ENCODE measurements at regions not wholly inside any gene's neighbourhood (a gene's known extent, or its start where the extent isn't known, plus 50 kb on each side); places are given as distances from the start of the nearest gene placed in this dataset.
"Not testable (repeated sequence)": the region's sequence is repeated elsewhere in the genome, so short reads cannot be mapped to it uniquely, and the experiment has no call there.

DNA sequence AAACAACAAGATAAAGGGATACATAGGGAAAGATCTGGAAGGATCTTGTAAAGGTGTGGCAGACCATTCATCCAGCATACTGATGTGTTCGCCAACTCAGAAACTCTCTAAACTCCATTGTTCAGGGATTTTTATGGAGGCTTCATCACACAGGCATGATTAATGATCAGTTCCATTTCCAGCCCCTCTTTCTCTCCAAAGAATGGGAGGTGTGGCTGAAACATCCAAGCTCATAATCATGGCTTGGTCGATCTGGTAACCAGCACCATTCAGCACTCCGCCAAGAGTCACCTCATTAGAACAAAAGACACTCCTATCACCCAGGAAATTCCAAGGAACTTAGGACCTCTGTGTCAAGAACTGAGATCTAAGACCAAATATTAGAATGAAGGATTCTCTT, 180.6 kb upstream of the RNPC3 start:
- DNase-seq: no peak

GRCh38 chr1:103341377-103341880, 184.1 kb upstream of the RNPC3 start:
- DNase-seq: no peak

GRCh38 chr1:103337779-103338178, 187.7 kb upstream of the RNPC3 start:
- DNase-seq: no peak

DNA sequence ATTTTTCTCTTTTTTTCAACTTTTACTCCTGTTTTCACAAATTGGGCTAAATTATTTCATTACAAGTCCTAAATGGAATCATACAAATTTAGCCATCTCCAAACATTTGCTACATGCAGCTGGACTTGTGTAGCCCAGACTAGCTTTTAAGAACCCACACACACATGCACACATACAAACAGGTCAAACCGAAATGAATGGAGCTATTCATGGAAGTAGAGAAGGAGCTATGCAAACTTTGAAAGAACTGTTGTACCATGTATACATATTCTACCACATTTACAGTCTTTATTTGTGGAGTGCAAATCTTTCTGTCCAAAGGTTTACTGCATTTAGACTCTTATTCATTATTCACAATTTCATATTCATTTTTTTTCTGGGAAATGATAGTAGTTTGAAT, 189.1 kb upstream of the RNPC3 start:
- no peak for DNase-seq

- no peak for DNase-seq
Measured at GRCh38 chr1:103333141-103333540, 192.4 kb upstream of the RNPC3 start.

GRCh38 chr1:103327054-103327719, 198.3 kb upstream of the RNPC3 start:
- DNase-seq: no peak

GRCh38 chr1:103326595-103326994, 198.9 kb upstream of the RNPC3 start:
- DNase-seq: no peak

DNA sequence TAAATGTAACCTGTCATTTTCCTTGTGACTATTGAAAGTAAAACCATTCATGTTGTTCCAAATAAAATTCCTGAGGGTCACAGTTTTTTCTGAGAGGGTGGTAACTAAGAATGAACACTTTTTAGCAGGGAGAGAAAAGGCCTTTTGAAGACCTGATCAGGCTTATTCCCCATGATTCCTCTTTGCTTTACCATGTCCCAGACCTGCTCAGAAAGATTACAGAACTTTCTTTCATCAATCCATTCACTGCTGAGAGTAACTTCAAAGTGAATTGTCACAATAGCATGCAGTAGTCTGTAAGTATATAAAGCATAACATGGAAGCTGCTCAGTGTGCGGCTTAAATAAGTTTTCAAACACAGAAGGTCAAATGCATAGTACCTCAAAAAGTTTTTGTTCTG, 201.5 kb upstream of the COL11A1 start:
- no peak for DNase-seq

- no peak for DNase-seq
Measured at GRCh38 chr1:103307751-103308150, 199.4 kb upstream of the COL11A1 start.

DNA sequence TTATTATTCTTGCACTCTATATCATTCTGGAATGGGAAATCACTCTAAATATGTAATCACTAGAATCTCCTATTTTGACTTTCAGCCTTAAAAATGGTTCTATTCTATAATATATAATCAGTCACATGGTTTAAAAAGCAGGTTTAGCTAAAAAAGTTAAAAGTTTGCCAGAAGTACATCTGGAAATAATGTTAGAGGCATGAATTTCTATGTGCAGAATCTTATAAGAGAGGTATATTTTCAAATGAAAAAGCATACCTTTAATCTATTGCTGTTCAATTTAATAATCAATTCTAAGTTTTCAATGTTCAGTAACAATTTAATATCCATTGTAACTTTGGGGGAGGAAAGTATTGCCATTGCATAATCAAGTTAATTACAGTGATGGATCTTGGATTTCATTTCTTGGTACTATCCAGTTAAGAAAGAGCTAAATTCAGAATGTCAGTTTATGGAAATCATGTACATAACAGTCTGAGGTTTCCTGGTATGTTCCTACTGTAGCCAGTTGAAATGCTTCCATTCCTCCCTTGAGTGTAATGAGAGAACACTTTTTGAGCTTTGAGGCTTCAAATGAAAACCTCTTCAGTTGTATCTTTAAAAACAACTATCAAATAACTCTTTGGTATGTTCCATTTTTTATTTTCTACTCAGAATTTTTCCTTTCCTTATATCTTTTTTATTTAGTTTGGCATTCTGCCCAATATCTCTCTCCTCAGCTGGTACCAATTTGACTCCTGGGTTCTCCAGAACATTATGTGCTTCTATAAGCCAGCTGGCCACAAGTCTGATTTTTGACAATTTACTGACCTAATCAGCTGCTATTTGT, 175.7 kb upstream of the COL11A1 start:
- no peak for DNase-seq

DNA sequence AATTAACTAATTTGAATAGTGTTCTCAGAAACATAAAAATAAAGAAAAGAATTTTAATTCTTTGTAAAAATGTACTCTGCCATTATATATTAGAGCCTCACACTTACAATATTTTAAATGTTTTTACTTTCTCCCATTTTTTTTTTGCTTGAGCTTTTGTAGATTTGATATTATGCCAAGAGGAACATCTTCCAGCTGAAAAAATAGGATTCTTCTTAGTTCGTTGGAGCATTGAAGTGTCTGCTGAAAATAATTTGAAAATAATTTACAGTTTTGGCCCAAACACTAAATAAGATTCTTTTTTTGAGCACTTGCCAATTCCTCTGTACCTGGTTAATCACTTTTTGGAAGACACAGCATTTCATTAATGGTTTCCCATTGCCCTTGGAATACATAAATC, 175.0 kb upstream of the COL11A1 start:
- DNase-seq: no peak

- DNase-seq: no peak
Measured at GRCh38 chr1:103275725-103276124, 167.4 kb upstream of the COL11A1 start.

GRCh38 chr1:103274886-103275285, 166.6 kb upstream of the COL11A1 start:
- no peak for DNase-seq

DNA sequence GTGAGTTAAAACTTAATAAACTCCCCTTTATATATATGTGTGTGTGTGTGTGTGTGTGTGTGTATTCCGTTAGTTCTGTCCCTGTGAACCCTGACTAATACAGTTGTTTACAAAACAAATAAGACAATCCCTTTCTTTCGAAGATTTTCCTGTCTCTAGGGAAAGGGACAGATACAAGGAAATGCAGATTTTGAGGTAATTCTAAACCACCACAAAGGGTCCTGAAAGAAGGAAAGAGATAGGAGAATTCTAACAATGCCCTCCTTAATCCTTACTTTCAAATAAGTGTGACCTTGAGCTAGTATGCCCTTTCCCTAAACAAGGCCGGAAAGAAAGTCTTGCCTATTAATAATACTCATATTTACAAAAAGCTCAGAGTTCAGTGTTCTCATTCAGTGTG, 164.8 kb upstream of the COL11A1 start:
- DNase-seq: no peak

GRCh38 chr1:103271471-103271870, 163.1 kb upstream of the COL11A1 start:
- not testable (repeated sequence) for DNase-seq

GRCh38 chr1:103267893-103268292, 159.6 kb upstream of the COL11A1 start:
- DNase-seq: no peak

DNA sequence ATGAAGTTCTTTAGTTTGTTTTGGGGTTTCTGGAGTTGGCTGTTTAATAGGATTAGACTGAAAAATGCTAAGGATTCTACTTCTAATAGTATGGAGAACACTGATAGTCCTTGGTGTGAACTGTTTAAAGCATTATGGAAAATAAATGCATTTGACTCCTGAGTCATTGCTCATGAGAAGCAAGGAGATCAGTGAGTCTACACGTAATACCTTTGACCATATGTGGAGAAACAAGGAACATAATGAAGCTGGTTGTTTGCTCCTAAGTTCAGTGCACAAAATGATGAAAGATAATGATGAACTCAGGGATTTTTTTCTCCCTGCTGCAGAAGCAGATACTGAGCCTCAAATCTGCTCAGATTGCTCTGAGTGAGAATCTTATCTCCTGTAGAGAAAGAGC, 158.9 kb upstream of the COL11A1 start:
- no peak for DNase-seq

DNA sequence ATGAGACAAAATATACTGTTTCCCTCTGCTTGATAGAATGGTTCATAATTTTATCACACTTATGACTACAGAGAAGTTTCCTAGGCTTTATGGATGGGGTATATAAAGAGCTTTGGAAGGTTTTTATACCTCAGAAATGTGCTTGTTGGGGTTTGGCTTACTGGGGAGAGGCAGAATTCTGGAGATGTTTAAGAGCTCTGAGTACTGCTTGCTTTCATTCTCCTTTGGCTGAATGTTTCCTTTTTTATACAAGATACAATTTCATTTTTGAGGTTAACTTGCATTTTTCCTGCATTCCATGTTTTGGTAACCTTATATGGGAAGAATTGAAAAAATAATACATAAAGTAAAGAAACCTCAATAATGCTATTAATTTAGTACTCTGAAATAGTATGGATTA, 157.7 kb upstream of the COL11A1 start:
- DNase-seq: no peak

- no peak for DNase-seq
Measured at GRCh38 chr1:103265551-103265950, 157.2 kb upstream of the COL11A1 start.

GRCh38 chr1:103259982-103260381, 151.7 kb upstream of the COL11A1 start:
- DNase-seq: no peak

GRCh38 chr1:103256490-103256889, 148.2 kb upstream of the COL11A1 start:
- DNase-seq: no peak

DNA sequence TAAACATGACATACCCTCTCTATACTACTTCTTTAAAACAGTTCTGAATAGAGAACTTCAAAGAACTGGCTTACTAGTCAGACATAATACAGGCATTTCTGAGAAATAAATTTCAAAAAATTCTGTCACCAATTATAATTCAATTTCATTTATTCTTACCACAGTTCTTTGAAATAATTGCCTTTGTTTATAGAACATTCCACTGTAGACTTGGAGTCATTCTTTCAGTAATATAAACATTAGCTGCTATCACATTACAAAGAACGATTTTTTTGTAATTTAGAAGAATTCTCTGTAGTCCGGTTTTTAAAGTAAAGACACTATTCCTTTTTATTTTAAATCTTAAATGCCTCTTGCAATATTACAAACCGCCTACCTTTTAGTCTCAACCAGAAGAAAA, 146.4 kb upstream of the COL11A1 start:
- DNase-seq: no peak

GRCh38 chr1:103250441-103250861, 142.1 kb upstream of the COL11A1 start:
- no peak for DNase-seq

GRCh38 chr1:103248417-103249102, 140.2 kb upstream of the COL11A1 start:
- no peak for DNase-seq
